ENCODE measurements at regions not wholly inside any gene's neighbourhood (a gene's known extent, or its start where the extent isn't known, plus 50 kb on each side); places are given as distances from the start of the nearest gene placed in this dataset.

- H3K9me3 ChIP-seq (replicated peaks in 1 of 3): no peaks in the 10 kb centered on the region
- intact Hi-C loops (cut with DNase I): no loop called here
- H3K27ac ChIP-seq: no peak overlapping the region
- no peaks in the 10 kb centered on the region for H3K36me3 ChIP-seq (replicated peaks in 1 of 2)
- TF ChIP-seq CTCF (IDR thresholded peaks at IDR 0.05) (no peak), POLR2A (IDR thresholded peaks at IDR 0.05) (no peak)
- no peak for DNase-seq
- H3K4me1 ChIP-seq (replicated peaks in 1 of 2): no peaks in the 10 kb centered on the region
- WGBS, 4 donors: 76 to 90% (median 83%) methylated on average over 4 of the region's 4 CpGs
- H3K4me3 ChIP-seq: no peak overlapping the region
- no peaks in the 10 kb centered on the region for H3K27me3 ChIP-seq
Measured at GRCh38 chr13:38620876-38621275, 66.0 kb upstream of the FREM2 start.

- Histone ChIP-seq H3K36me3 (replicated peaks in 1 of 2) (no peaks in the 10 kb centered on the region), H3K4me1 (replicated peaks in 1 of 2) (no peaks in the 10 kb centered on the region), H3K27ac (no peak overlapping the region), H3K9me3 (replicated peaks in 1 of 3) (no peaks in the 10 kb centered on the region), H3K4me3 (no peak overlapping the region), H3K27me3 (no peaks in the 10 kb centered on the region)
- TF ChIP-seq CTCF (IDR thresholded peaks at IDR 0.05) (no peak), POLR2A (IDR thresholded peaks at IDR 0.05) (no peak)
- WGBS, 4 donors: 22 to 39% (median 29%) methylated on average over 10 of the region's 10 CpGs
- intact Hi-C loops (cut with DNase I): no loop called here
- no peak for DNase-seq
Measured at GRCh38 chr13:38624822-38625221, 62.1 kb upstream of the FREM2 start.

GRCh38 chr13:38628554-38628953 lies 58.3 kb upstream of the FREM2 start:
- intact Hi-C loops (cut with DNase I): no loop called here
- Histone ChIP-seq H3K36me3 (replicated peaks in 1 of 2) (no peaks in the 10 kb centered on the region), H3K4me3 (no peak overlapping the region), H3K27me3 (no peaks in the 10 kb centered on the region), H3K9me3 (replicated peaks in 1 of 3) (no peaks in the 10 kb centered on the region), H3K4me1 (replicated peaks in 1 of 2) (no peaks in the 10 kb centered on the region), H3K27ac (no peak overlapping the region)
- TF ChIP-seq POLR2A (IDR thresholded peaks at IDR 0.05) (no peak), CTCF (IDR thresholded peaks at IDR 0.05) (no peak)
- 62 to 79% (median 63%) methylated on average over 1 of the region's 1 CpG for WGBS, 4 donors
- DNase-seq: no peak

GRCh38 chr13:38630780-38631179 lies 56.1 kb upstream of the FREM2 start:
- Histone ChIP-seq H3K9me3 (replicated peaks in 1 of 3) (no peaks in the 10 kb centered on the region), H3K4me1 (replicated peaks in 1 of 2) (no peaks in the 10 kb centered on the region), H3K4me3 (no peak overlapping the region), H3K27me3 (no peaks in the 10 kb centered on the region), H3K27ac (no peak overlapping the region), H3K36me3 (replicated peaks in 1 of 2) (no peaks in the 10 kb centered on the region)
- TF ChIP-seq CTCF (IDR thresholded peaks at IDR 0.05) (no peak), POLR2A (IDR thresholded peaks at IDR 0.05) (no peak)
- 74 to 85% (median 81%) methylated on average over 4 of the region's 4 CpGs for WGBS, 4 donors
- intact Hi-C loops (cut with DNase I): no loop called here
- DNase-seq: no peak

Measured in adrenal gland (tissue), 9 donors.